Panc1 (cell line): ENCODE measurements at regions not wholly inside any gene's neighbourhood (a gene's known extent, or its start where the extent isn't known, plus 50 kb on each side); places are given as distances from the start of the nearest gene placed in this dataset.

Experiments
- ATAC-seq: fragments of 200-7000 bp; cut with Tn5 transposase; 2 replicates; pipeline ENCODE4 v1.9.1; 2020; ENCODE audit warnings: mild to moderate bottlenecking, moderate library complexity
- BruUV-seq: library from RNA; stranded (reverse); fragments of 400-500 nt; replicated peaks from 2 replicates; lab custom pipeline; 2021; lab: Mats Ljungman, UMichigan
- CTCF ChIA-PET: fragments of 300-600 bp; sonication (Branson Sonifier 250); formaldehyde crosslinking; loops from one replicate; lab custom pipeline; 2022; ENCODE audit warnings: antibody characterized with exemption; lab: Charles Lee
- POLR2A ChIA-PET: fragments of 300-600 bp; sonication (Branson Sonifier 250); formaldehyde crosslinking; loops from one replicate; lab custom pipeline; 2022; ENCODE audit warnings: antibody characterized with exemption; lab: Charles Lee
- DNase-seq: peaks from one replicate; pipeline ENCODE4 v3.0.0-alpha.2; 2010; ENCODE audit warnings: low read depth, low spot score
- H3K27ac ChIP-seq: 2 replicates; pipeline ENCODE4 v1.5.1; 2011; ENCODE audit warnings: mild to moderate bottlenecking, low read length, inconsistent platforms
- H3K27me3 ChIP-seq: fragments of 200-500 bp; sonication (Bioruptor generic); 2 replicates; pipeline ENCODE4 v1.6.0; 2014; ENCODE audit warnings: low read length, inconsistent platforms; ENCODE audit not compliant: control insufficient read depth, insufficient read depth
- H3K36me3 ChIP-seq: fragments of 200-500 bp; sonication (Bioruptor generic); 2 replicates; pipeline ENCODE4 v1.5.1; 2014; ENCODE audit warnings: inconsistent platforms, mild to moderate bottlenecking, low read length, moderate library complexity; ENCODE audit not compliant: control insufficient read depth, insufficient read depth
- H3K4me1 ChIP-seq: 2 replicates; pipeline ENCODE4 v1.5.1; 2011; ENCODE audit warnings: inconsistent platforms, mild to moderate bottlenecking, low read length, moderate library complexity; ENCODE audit not compliant: control insufficient read depth, insufficient read depth
- H3K4me3 ChIP-seq, 2 experiments: 2 replicates each; pipeline ENCODE4 v1.5.1; 2011 to 2012; ENCODE audit warnings: low read depth in 2 of 2, low read length in 2 of 2, mild to moderate bottlenecking in 2 of 2, inconsistent platforms in 1 of 2, moderate library complexity in 1 of 2
- H3K9me3 ChIP-seq: fragments of 200-500 bp; sonication (Bioruptor generic); 2 replicates; pipeline ENCODE4 v1.5.1; 2014; ENCODE audit warnings: low read depth, mild to moderate bottlenecking, inconsistent platforms, low read length, moderate library complexity; ENCODE audit not compliant: control insufficient read depth, insufficient read depth
- CTCF ChIP-seq: fragments of 450-650 bp; IDR thresholded peaks from 2 replicates; pipeline ENCODE4 v1.5.1; 2017; ENCODE audit warnings: mild to moderate bottlenecking
- POLR2AphosphoS5 ChIP-seq: IDR thresholded peaks from 2 replicates; pipeline ENCODE4 v1.6.1; 2012; ENCODE audit warnings: mild to moderate bottlenecking, low read depth, low read length, moderate library complexity
- REST ChIP-seq, 2 experiments: IDR thresholded peaks; 2 replicates each; pipeline ENCODE4 v1.6.1; 2011 to 2012; ENCODE audit warnings: low read depth in 2 of 2, control low read depth in 1 of 2, low read length in 1 of 2, mild to moderate bottlenecking in 1 of 2, moderate library complexity in 1 of 2; ENCODE audit not compliant: insufficient read depth in 1 of 2
- SIN3A ChIP-seq: IDR thresholded peaks from 2 replicates; pipeline ENCODE4 v1.6.1; 2012; ENCODE audit warnings: low read depth, mild to moderate bottlenecking, low read length, moderate library complexity, borderline replicate concordance; ENCODE audit not compliant: insufficient read depth
- TCF7L2 ChIP-seq: IDR thresholded peaks from 2 replicates; pipeline ENCODE4 v1.6.1; 2011; ENCODE audit warnings: mild to moderate bottlenecking, low read depth, low read length, inconsistent platforms
- in situ Hi-C: cut with HindIII; loops from 2 replicates; pipeline ENCODE4 v1.10.0; 2016; ENCODE audit warnings: low sequenced_read_pairs, low pct_unique_long_range_greater_than_20kb
- intact Hi-C: fragments of 100-400 bp; cut with micrococcal nuclease; formaldehyde crosslinking; loops from one replicate; pipeline ENCODE4 v1.10.0; 2022; ENCODE audit not compliant: unreplicated experiment

GRCh38 chr4:141329174-141329569 lies 108.5 kb downstream of the ZNF330 start:
- Histone ChIP-seq H3K27ac (peak overlapping the region; percentile 51; the same call in 1 of the 2 replicates), H3K9me3 (no peaks in the 10 kb centered on the region), H3K36me3 (no peaks in the 10 kb centered on the region), H3K27me3 (no peaks in the 10 kb centered on the region), H3K4me1 (peaks cover 7% of the 10 kb centered on the region; the same call in 1 of the 2 replicates), H3K4me3 (peak overlapping the region; percentile 25 to 60; a peak in 3 of 4 replicates)
- DNase-seq (no peak), ATAC-seq (no peak)
- no TSS peak for BruUV-seq
- TF ChIP-seq CTCF (no peak), POLR2AphosphoS5 (no peak), SIN3A (no peak)
- POLR2A ChIA-PET: interaction anchor here (0.6 kb wide), 1 partner anchor 171 kb away, joined by 6 read pairs; no protein-coding TSS in a partner anchor
- intact Hi-C loops: no loop called here
- CTCF ChIA-PET: no interaction called here
- in situ Hi-C loops: no loop called here

GRCh38 chr4:141330616-141331015 lies 109.9 kb downstream of the ZNF330 start:
- no peak for TF ChIP-seq REST (IDR thresholded peaks at IDR 0.05; ENCODE audit: insufficient read depth in 1 of 2, low read depth in 2 of 2, low read length in 1 of 2)
- 0 out of 2 replicates have a peak, but pooled peaks have one; percentile 37 for TF ChIP-seq POLR2AphosphoS5
- DNase-seq: no peak
- ChIA-PET CTCF (no interaction called here), POLR2A (no interaction called here)
- peaks cover 7% of the 10 kb centered on the region; the same call in 1 of the 2 replicates for H3K4me1 ChIP-seq
- in situ Hi-C loops: no loop called here
- H3K27me3 ChIP-seq: no peaks in the 10 kb centered on the region
- no peaks in the 10 kb centered on the region for H3K9me3 ChIP-seq
- H3K4me3 ChIP-seq: peak overlapping the region; percentile 50 to 60
- H3K36me3 ChIP-seq: no peaks in the 10 kb centered on the region
- no peak for ATAC-seq
- peak overlapping the region; percentile 54; the same call in 1 of the 2 replicates for H3K27ac ChIP-seq
- intact Hi-C loops: no loop called here
- no TSS peak for BruUV-seq

- TF ChIP-seq TCF7L2: 0 out of 2 replicates have a peak, but pooled peaks have one; percentile 56
- no peak for TF ChIP-seq REST (IDR thresholded peaks at IDR 0.05; ENCODE audit: insufficient read depth in 1 of 2, low read depth in 2 of 2, low read length in 1 of 2)
- TF ChIP-seq POLR2AphosphoS5: peak; percentile 28; the same call in 1 of the 2 replicates
- intact Hi-C loops (no loop called here), in situ Hi-C loops (no loop called here)
- H3K27me3 ChIP-seq: no peaks in the 10 kb centered on the region
- ChIA-PET CTCF (no interaction called here), POLR2A (no interaction called here)
- no peak for DNase-seq
- H3K4me1 ChIP-seq: peaks cover 7% of the 10 kb centered on the region; the same call in 1 of the 2 replicates
- peak; percentile 46 for ATAC-seq
- peak overlapping the region; percentile 74 for H3K27ac ChIP-seq
- H3K9me3 ChIP-seq: no peaks in the 10 kb centered on the region
- H3K36me3 ChIP-seq: no peaks in the 10 kb centered on the region
- H3K4me3 ChIP-seq: peak overlapping the region; percentile 60 to 77
- TSS peak; percentile 86 for BruUV-seq
Measured at GRCh38 chr4:141331534-141332358, 111.1 kb downstream of the ZNF330 start.
